ENCODE measurements at regions not wholly inside any gene's neighbourhood (a gene's known extent, or its start where the extent isn't known, plus 50 kb on each side); places are given as distances from the start of the nearest gene placed in this dataset.

GRCh38 chr7:142391191-142391992 lies 133.5 kb upstream of the PRSS58 start:
- TF ChIP-seq, protein P1, sequence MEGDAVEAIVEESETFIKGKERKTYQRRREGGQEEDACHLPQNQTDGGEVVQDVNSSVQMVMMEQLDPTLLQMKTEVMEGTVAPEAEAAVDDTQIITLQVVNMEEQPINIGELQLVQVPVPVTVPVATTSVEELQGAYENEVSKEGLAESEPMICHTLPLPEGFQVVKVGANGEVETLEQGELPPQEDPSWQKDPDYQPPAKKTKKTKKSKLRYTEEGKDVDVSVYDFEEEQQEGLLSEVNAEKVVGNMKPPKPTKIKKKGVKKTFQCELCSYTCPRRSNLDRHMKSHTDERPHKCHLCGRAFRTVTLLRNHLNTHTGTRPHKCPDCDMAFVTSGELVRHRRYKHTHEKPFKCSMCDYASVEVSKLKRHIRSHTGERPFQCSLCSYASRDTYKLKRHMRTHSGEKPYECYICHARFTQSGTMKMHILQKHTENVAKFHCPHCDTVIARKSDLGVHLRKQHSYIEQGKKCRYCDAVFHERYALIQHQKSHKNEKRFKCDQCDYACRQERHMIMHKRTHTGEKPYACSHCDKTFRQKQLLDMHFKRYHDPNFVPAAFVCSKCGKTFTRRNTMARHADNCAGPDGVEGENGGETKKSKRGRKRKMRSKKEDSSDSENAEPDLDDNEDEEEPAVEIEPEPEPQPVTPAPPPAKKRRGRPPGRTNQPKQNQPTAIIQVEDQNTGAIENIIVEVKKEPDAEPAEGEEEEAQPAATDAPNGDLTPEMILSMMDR (IDR thresholded peaks at IDR 0.05) = no peak
- H3K4me3 ChIP-seq (ENCODE audit: low read depth in 1 of 2, low read length in 1 of 2) = no peak overlapping the region
- H3K27me3 ChIP-seq = no peaks in the 10 kb centered on the region
- H3K36me3 ChIP-seq = no peaks in the 10 kb centered on the region
- no peaks in the 10 kb centered on the region for H3K9me3 ChIP-seq
- no peak overlapping the region for H3K27ac ChIP-seq
- H3K4me1 ChIP-seq (ENCODE audit: control insufficient read depth in 1 of 2, insufficient read depth in 1 of 2, low read depth in 1 of 2, low read length in 1 of 2) = no peaks in the 10 kb centered on the region

DNA sequence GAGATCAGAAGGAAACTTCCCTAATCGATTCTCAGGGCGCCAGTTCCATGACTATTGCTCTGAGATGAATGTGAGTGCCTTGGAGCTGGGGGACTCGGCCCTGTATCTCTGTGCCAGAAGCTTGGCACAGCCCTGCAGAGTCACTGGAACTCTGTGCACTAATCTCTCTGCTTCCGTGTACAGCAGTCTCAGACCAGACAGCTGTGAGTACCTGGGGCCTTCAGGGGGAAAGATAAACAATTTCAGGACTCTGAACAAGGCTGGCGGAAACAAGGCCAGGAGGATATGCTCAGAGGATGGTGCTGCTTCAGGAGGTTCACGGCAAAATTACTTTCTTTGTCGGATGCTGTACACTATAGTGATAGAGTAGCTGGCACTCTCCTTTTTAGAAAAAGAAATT lies 131.7 kb upstream of the PRSS58 start:
- Histone ChIP-seq H3K27ac (no peak overlapping the region), H3K9me3 (no peaks in the 10 kb centered on the region), H3K27me3 (no peaks in the 10 kb centered on the region), H3K36me3 (no peaks in the 10 kb centered on the region), H3K4me1 (ENCODE audit: control insufficient read depth in 1 of 2, insufficient read depth in 1 of 2, low read depth in 1 of 2, low read length in 1 of 2) (peaks cover 9% of the 10 kb centered on the region in 2 experiments), H3K4me3 (ENCODE audit: low read depth in 1 of 2, low read length in 1 of 2) (no peak overlapping the region)
- TF ChIP-seq, protein P1 (IDR thresholded peaks at IDR 0.05) = no peak

GRCh38 chr7:142385491-142386340 lies 127.9 kb upstream of the PRSS58 start:
- Histone ChIP-seq H3K9me3 (no peaks in the 10 kb centered on the region), H3K4me3 (ENCODE audit: low read depth in 1 of 2, low read length in 1 of 2) (peak overlapping the region in 1 of 2 experiments; percentile 38), H3K4me1 (ENCODE audit: control insufficient read depth in 1 of 2, insufficient read depth in 1 of 2, low read depth in 1 of 2, low read length in 1 of 2) (peaks cover 17% of the 10 kb centered on the region in 2 experiments), H3K27me3 (no peaks in the 10 kb centered on the region), H3K27ac (peak overlapping the region; percentile 70), H3K36me3 (no peaks in the 10 kb centered on the region)
- TF ChIP-seq, protein P1 (IDR thresholded peaks at IDR 0.05) = peak; percentile 63

- TF ChIP-seq, protein P1 (IDR thresholded peaks at IDR 0.05) = no peak
- Histone ChIP-seq H3K4me3 (ENCODE audit: low read depth in 1 of 2, low read length in 1 of 2) (peak overlapping the region; percentile 38 to 39), H3K27ac (peak overlapping the region; percentile 70)
Measured at GRCh38 chr7:142384493-142384922, 126.7 kb upstream of the PRSS58 start.

DNA sequence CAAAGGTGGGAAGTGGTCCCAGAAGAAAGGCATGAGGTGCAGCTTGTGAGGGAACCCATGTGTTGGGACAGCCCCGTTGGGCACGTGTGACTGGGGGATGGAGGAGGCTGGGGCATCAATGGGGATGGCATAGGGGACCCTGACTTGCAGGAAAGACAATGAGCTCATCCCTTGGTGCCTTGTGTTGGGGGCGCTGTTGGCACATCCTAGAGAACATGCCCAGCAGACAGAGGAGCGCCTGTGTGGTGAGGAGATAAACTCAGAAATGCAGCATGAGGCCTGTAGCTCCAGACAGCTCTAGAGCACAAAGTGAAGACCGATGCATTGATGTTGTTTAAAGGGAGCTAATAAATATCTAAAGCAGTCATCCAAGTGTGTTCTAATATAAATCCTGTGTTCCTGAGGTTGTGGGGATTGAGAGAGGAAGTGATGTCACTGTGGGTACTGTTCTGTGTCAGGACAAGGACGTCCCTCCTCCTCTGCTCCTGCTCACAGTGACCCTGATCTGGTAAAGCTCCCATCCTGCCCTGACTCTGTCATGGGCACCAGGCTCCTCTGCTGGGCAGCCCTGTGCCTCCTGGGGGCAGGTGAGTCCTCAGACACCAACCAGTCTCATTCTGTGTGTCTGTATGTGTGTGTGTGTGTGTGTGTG lies 126.1 kb upstream of the PRSS58 start:
- Histone ChIP-seq H3K9me3 (no peaks in the 10 kb centered on the region), H3K4me3 (ENCODE audit: low read depth in 1 of 2, low read length in 1 of 2) (peak overlapping the region; percentile 38 to 39), H3K27ac (peak overlapping the region; percentile 70), H3K4me1 (ENCODE audit: control insufficient read depth in 1 of 2, insufficient read depth in 1 of 2, low read depth in 1 of 2, low read length in 1 of 2) (peaks cover 17% of the 10 kb centered on the region in 2 experiments), H3K36me3 (no peaks in the 10 kb centered on the region), H3K27me3 (no peaks in the 10 kb centered on the region)
- TF ChIP-seq, protein P1 (IDR thresholded peaks at IDR 0.05) = no peak

More at GRCh38 chr7:142384493-142384922, 126.7 kb upstream of the PRSS58 start:
- Histone ChIP-seq H3K9me3 (no peaks in the 10 kb centered on the region), H3K27me3 (no peaks in the 10 kb centered on the region), H3K36me3 (no peaks in the 10 kb centered on the region), H3K4me1 (ENCODE audit: control insufficient read depth in 1 of 2, insufficient read depth in 1 of 2, low read depth in 1 of 2, low read length in 1 of 2) (peaks cover 17% of the 10 kb centered on the region in 2 experiments)

Data from neutrophil (primary cell).